Astrocyte of the hippocampus (primary cell): ENCODE measurements at regions not wholly inside any gene's neighbourhood (a gene's known extent, or its start where the extent isn't known, plus 50 kb on each side); places are given as distances from the start of the nearest gene placed in this dataset.

Experiments
- DNase-seq: peaks from one replicate; pipeline ENCODE4 v3.0.0; 2011; ENCODE audit warnings: low read depth, low spot score

- DNase-seq = no peak
These were observed 181.4 kb downstream of the GRB14 start for GRCh38 chr2:164439885-164440284.

DNA sequence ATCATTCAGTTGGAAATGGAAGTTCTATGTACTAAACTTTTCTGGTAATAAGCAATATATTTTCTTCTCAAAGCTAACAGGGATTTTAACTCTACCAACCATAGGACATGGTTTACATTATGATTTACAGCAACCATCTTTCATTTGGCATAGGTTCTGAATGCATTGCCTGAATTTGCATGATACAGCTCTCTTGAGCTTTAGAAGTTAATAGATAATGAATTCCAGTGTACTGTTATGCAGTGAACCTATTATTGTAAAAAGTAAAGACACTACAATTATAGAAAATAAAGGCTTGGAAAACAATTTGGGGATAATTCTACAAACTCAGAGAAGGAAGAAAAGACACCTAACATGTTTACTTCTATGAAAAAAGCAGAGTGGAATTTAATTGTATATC lies 182.0 kb downstream of the GRB14 start:
- no peak for DNase-seq

GRCh38 chr2:164438490-164439205 lies 182.6 kb downstream of the GRB14 start:
- no peak for DNase-seq

GRCh38 chr2:164436131-164436530 lies 185.2 kb downstream of the GRB14 start:
- DNase-seq = no peak

- DNase-seq = peak; percentile 76
These were observed 191.0 kb downstream of the GRB14 start for GRCh38 chr2:164430166-164430783.

DNA sequence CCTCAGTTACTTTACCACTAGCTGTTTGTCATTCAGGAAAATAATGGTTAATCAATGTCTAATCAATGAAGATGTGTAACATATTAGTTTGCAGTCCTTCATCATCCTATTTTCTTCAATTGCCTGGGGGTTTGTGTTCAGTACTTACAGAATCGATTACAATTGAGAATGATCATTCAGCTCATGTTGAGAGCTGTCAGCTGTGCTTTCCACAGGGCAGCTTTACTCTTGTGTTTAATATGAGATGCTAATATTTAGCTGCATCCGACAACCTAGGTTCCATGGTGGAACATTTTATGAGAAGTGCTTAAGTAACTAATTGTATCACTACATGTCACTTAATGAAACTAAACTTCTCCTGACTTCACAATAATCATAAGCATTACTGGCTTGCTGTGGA lies 191.9 kb downstream of the GRB14 start:
- DNase-seq = no peak

- no peak for DNase-seq
These were observed 194.2 kb downstream of the GRB14 start for GRCh38 chr2:164427111-164427510.

DNA sequence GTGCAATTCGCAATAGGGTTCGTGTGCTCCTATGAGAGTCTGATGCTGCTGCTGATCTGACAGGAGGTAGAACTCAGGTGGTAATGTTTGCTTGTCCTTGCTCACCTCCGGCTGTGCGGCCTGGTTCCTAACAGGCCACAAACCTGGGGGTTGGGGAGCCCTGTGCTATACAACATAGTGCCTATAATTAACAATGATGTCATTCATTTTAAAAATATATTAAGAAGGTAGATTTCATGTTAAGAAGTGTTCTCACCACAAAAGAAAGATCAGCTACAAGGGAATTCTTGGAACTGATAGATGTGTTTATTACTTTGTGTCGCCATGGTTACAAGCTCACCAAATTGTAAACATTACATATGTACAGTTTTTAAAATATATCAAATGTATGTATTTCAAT lies 200.5 kb downstream of the GRB14 start:
- DNase-seq = no peak

DNA sequence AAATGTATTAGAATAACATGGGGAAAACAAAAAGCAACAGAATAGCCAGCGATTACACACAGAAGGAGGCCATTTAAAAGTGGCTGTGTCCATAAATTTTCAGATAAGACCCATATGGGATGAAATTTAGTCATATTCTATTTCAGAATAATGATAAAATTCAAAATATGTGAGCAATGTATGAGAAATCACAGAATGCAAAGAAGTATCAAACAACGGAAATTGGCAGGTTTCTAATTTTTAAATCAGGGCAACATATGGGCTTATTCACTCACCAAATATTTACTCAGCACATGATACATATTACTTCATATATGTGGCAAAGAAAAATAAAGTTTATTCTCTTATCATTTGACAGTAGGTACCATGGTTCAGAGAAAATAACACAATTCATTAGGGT lies 208.5 kb downstream of the GRB14 start:
- DNase-seq = no peak

- DNase-seq = no peak
These were observed 231.9 kb downstream of the GRB14 start for GRCh38 chr2:164389411-164389810.

GRCh38 chr2:164388511-164388910 lies 232.8 kb downstream of the GRB14 start:
- peak; percentile 92 for DNase-seq

- DNase-seq = no peak
These were observed 235.1 kb downstream of the GRB14 start for GRCh38 chr2:164386231-164386630.

GRCh38 chr2:164384434-164384833 lies 236.8 kb downstream of the GRB14 start:
- no peak for DNase-seq

- no peak for DNase-seq
These were observed 249.4 kb downstream of the GRB14 start for GRCh38 chr2:164371916-164372315.

- peak; percentile 88 for DNase-seq
These were observed 251.9 kb downstream of the GRB14 start for GRCh38 chr2:164369366-164369765.

DNA sequence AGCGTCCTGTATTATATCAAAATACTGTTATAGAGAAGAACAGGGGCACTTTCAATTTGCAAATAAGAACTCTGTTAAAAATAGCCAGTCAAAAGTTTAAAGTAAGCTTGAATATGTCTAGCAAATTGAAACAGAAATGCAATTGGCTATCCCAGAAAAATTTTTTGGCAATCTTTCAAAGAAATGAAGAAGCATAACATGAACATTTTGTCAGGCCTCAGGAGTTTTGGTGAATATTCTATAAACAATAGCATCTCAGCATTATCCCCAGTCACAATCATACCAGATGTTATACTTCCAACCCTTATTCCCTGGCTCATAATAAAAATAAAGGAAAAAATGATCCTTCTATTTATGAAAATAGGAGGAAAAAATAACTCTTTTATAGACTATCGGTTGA lies 252.4 kb downstream of the GRB14 start:
- DNase-seq = no peak

GRCh38 chr2:164363646-164364045 lies 257.6 kb downstream of the GRB14 start:
- DNase-seq = no peak

DNA sequence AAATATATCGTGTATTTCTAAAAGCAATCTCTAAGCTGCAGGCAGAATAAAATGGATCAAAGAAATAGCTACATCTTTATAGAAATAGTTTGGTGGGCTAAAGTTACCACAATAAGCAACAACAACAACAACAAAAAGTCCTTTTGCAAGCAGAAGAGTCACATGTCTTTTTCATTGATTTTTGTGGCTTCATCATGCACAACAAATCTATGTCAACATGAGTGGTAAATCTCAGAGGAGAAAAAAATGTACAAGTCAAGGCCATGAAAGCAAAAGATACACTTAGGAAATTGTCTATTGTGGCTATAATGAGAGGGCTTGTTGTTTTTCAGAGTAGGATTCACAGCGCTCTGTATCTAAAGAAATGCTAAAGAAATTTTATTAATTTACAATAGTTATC lies 269.7 kb downstream of the GRB14 start:
- no peak for DNase-seq

DNA sequence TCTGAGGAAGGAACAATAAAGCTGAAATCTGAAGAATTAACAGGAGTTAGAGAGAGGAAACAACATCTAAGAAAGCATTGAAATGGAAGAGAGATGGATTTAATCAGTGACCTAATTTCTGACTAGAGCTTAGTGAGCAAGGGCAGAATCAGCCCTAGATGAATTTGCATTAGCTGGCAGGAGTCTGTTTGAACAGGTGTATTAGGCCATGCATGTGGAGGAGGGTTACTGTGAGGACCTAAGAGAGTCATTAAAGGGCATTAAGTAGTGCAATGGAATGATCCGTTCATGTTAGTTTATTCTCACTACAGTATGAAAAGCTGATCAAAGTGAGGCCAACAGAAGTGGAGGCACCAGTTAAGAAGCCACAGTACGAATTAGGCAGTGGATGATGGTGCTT lies 285.3 kb downstream of the GRB14 start:
- no peak for DNase-seq

DNA sequence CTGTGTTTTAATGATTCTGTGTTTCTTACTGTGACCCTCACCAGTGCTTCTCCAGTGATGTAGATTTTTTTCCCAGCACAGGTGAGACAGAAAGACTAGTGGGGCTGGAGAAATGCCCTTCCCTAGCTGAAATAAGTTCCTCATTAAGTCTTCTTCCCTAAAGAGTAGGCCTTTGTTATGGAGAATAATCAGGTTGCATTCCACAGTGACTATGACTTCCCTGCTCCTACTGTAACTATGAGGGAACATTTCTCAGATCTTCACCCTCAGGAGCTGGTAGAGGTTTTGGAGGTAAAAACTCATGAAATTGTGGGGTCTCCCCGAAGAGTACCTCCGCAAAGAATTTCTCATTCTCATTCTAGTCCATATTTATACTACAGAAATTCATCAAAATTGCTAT lies 286.2 kb downstream of the GRB14 start:
- DNase-seq = no peak

- DNase-seq = no peak
These were observed 293.0 kb downstream of the GRB14 start for GRCh38 chr2:164328310-164328709.

DNA sequence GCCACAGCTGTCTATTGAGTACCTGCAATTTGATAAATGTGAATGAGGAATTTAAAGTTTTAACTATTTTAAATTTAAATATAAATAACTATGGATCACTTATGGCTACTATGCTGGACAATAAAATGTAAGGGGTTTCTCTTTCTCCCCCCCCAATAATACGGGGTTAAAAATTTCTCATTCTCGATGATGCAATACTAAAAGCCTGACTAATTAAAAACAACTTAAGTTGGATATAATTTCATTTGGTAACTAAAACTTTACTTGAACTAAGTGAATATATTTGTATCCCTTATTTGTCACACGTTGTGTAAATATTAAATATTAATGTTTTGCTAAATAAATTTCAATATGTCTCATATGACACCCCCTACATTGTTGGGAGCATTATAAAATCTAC lies 297.3 kb downstream of the GRB14 start:
- DNase-seq = no peak

GRCh38 chr2:164314148-164314547 lies 307.1 kb downstream of the GRB14 start:
- peak; percentile 72 for DNase-seq

DNA sequence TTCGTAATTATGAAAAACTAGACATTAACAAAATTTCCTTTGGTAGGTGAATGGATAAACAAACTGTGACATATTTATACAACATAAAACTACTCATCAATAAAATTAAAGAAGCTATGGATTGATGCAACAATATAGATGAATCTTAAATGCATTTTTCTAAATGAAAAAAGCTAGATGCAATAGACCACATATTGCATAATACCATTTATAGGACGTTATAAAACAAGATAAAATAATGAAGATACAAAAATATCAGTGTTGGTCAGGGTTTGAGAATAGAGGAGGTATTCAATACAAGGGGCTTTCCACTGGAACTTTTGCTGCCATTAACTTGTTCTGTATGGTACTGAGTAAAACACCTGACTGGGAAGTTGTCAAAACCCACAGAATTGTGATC lies 314.4 kb downstream of the GRB14 start:
- DNase-seq = no peak
